MCF 10A (cell line): ENCODE measurements at regions not wholly inside any gene's neighbourhood (a gene's known extent, or its start where the extent isn't known, plus 50 kb on each side); places are given as distances from the start of the nearest gene placed in this dataset.

Experiments used
- BruUV-seq: library from RNA; stranded (reverse); fragments of 400-500 nt; replicated peaks from 2 replicates; lab custom pipeline; 2021; lab: Mats Ljungman, UMichigan
- CTCF ChIA-PET: fragments of 300-600 bp; sonication (Branson Sonifier 250); formaldehyde crosslinking; extraction: SDS; loops from one replicate; lab custom pipeline; 2021; ENCODE audit warnings: antibody characterized with exemption, inconsistent platforms; lab: Yijun Ruan, JAX
- POLR2A ChIA-PET: fragments of 300-600, 350-650 bp; sonication (Branson Sonifier 250); formaldehyde crosslinking; extraction: SDS; loops from one replicate; lab custom pipeline; 2020; ENCODE audit warnings: antibody characterized with exemption, inconsistent platforms; lab: Yijun Ruan, JAX
- DNase-seq: peaks from one replicate; pipeline ENCODE4 v3.0.0-alpha.2; 2018; ENCODE audit not compliant: unreplicated experiment
- H3K27ac Mint-ChIP-seq: one replicate; pipeline ENCODE4 v1.8.0; 2022; ENCODE audit warnings: mild to moderate bottlenecking, low read depth, mixed read lengths; ENCODE audit not compliant: unreplicated experiment
- H3K27me3 Mint-ChIP-seq: one replicate; pipeline ENCODE4 v1.8.0; 2022; ENCODE audit warnings: mixed read lengths; ENCODE audit not compliant: insufficient read depth, unreplicated experiment
- H3K36me3 Mint-ChIP-seq: one replicate; pipeline ENCODE4 v1.8.0; 2022; ENCODE audit warnings: mild to moderate bottlenecking, moderate library complexity, mixed read lengths; ENCODE audit not compliant: insufficient read depth, unreplicated experiment
- H3K4me1 Mint-ChIP-seq: one replicate; pipeline ENCODE4 v1.8.0; 2022; ENCODE audit warnings: mixed read lengths; ENCODE audit not compliant: insufficient read depth, unreplicated experiment
- H3K4me3 Mint-ChIP-seq: one replicate; pipeline ENCODE4 v1.8.0; 2022; ENCODE audit warnings: mild to moderate bottlenecking, moderate library complexity, mixed read lengths; ENCODE audit not compliant: unreplicated experiment
- H3K9me3 Mint-ChIP-seq: one replicate; pipeline ENCODE4 v1.8.0; 2022; ENCODE audit warnings: mixed read lengths; ENCODE audit not compliant: unreplicated experiment
- intact Hi-C: fragments of 100-400 bp; cut with micrococcal nuclease; formaldehyde crosslinking; loops from 2 replicates; pipeline ENCODE4 v1.14.1; 2022
- TF ChIP-seq, protein P1 (sequence below): fragments of 200-600 bp; IDR thresholded peaks from one replicate; pipeline ENCODE4 v1.8.0; 2022; ENCODE audit warnings: antibody characterized with exemption, mild to moderate bottlenecking; ENCODE audit not compliant: unreplicated experiment

- CTCF ChIA-PET: no interaction called here
- POLR2A ChIA-PET: no interaction called here
- TF ChIP-seq, protein P1, sequence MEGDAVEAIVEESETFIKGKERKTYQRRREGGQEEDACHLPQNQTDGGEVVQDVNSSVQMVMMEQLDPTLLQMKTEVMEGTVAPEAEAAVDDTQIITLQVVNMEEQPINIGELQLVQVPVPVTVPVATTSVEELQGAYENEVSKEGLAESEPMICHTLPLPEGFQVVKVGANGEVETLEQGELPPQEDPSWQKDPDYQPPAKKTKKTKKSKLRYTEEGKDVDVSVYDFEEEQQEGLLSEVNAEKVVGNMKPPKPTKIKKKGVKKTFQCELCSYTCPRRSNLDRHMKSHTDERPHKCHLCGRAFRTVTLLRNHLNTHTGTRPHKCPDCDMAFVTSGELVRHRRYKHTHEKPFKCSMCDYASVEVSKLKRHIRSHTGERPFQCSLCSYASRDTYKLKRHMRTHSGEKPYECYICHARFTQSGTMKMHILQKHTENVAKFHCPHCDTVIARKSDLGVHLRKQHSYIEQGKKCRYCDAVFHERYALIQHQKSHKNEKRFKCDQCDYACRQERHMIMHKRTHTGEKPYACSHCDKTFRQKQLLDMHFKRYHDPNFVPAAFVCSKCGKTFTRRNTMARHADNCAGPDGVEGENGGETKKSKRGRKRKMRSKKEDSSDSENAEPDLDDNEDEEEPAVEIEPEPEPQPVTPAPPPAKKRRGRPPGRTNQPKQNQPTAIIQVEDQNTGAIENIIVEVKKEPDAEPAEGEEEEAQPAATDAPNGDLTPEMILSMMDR: no peak
- H3K4me1 Mint-ChIP-seq: no peaks in the 10 kb centered on the region
- BruUV-seq: no TSS peak
- DNase-seq: no peak
- intact Hi-C loops: no loop called here
- H3K36me3 Mint-ChIP-seq: no peaks in the 10 kb centered on the region
- peaks cover 7% of the 10 kb centered on the region for H3K27me3 Mint-ChIP-seq
- no peak overlapping the region for H3K4me3 Mint-ChIP-seq
- H3K27ac Mint-ChIP-seq: no peak overlapping the region
- no peaks in the 10 kb centered on the region for H3K9me3 Mint-ChIP-seq
Observed at GRCh38 chr10:43904301-43904700, 255.6 kb upstream of the ZNF32 start.

- H3K36me3 Mint-ChIP-seq: no peaks in the 10 kb centered on the region
- no peak overlapping the region for H3K27ac Mint-ChIP-seq
- ChIA-PET POLR2A (no interaction called here), CTCF (no interaction called here)
- H3K4me1 Mint-ChIP-seq: no peaks in the 10 kb centered on the region
- H3K4me3 Mint-ChIP-seq: no peak overlapping the region
- TF ChIP-seq, protein P1: no peak
- no TSS peak for BruUV-seq
- H3K9me3 Mint-ChIP-seq: no peaks in the 10 kb centered on the region
- DNase-seq: no peak
- intact Hi-C loops: no loop called here
- peaks cover 7% of the 10 kb centered on the region for H3K27me3 Mint-ChIP-seq
Observed at GRCh38 chr10:43903451-43903850, 254.8 kb upstream of the ZNF32 start.

GRCh38 chr10:43902842-43903241, 254.2 kb upstream of the ZNF32 start:
- Mint-ChIP-seq H3K4me3 (no peak overlapping the region), H3K27ac (no peak overlapping the region), H3K9me3 (no peaks in the 10 kb centered on the region), H3K36me3 (no peaks in the 10 kb centered on the region), H3K27me3 (peaks cover 7% of the 10 kb centered on the region), H3K4me1 (no peaks in the 10 kb centered on the region)
- CTCF ChIA-PET: no interaction called here
- POLR2A ChIA-PET: no interaction called here
- DNase-seq: no peak
- intact Hi-C loops: no loop called here
- no TSS peak for BruUV-seq
- TF ChIP-seq, protein P1: no peak

GRCh38 chr10:43901744-43902504, 253.2 kb upstream of the ZNF32 start:
- Mint-ChIP-seq H3K36me3 (no peaks in the 10 kb centered on the region), H3K9me3 (peaks cover 8% of the 10 kb centered on the region)

More at GRCh38 chr10:43901744-43902504, 253.2 kb upstream of the ZNF32 start:
- H3K27ac Mint-ChIP-seq: no peak overlapping the region
- no TSS peak for BruUV-seq
- intact Hi-C loops: no loop called here
- H3K27me3 Mint-ChIP-seq: no peaks in the 10 kb centered on the region
- ChIA-PET POLR2A (no interaction called here), CTCF (interaction anchor here (1.1 kb wide), 1 partner anchor 61 kb away, joined by 3 read pairs; no protein-coding TSS in a partner anchor)
- no peaks in the 10 kb centered on the region for H3K4me1 Mint-ChIP-seq
- DNase-seq: no peak
- TF ChIP-seq, protein P1: no peak
- no peak overlapping the region for H3K4me3 Mint-ChIP-seq
